ENCODE measurements at regions not wholly inside any gene's neighbourhood (a gene's known extent, or its start where the extent isn't known, plus 50 kb on each side); places are given as distances from the start of the nearest gene placed in this dataset.

GRCh38 chr9:102842423-102842822, 152.7 kb upstream of the CYLC2 start:
- TF ChIP-seq CTCF (IDR thresholded peaks at IDR 0.05), result no peak
- TF ChIP-seq EZH2 (IDR thresholded peaks at IDR 0.05), result no peak
- TF ChIP-seq EZH2phosphoT487 (IDR thresholded peaks at IDR 0.05), result no peak

Data from neural progenitor cell (in vitro differentiated cells).